Activated T-cell treated with anti-CD3 and anti-CD28 coated beads, Interleukin-2, amount 50 U/mL, for 24 hours (primary cell): ENCODE measurements at regions not wholly inside any gene's neighbourhood (a gene's known extent, or its start where the extent isn't known, plus 50 kb on each side); places are given as distances from the start of the nearest gene placed in this dataset.
"Not testable (repeated sequence)": the region's sequence is repeated elsewhere in the genome, so short reads cannot be mapped to it uniquely, and the experiment has no call there.

ENCODE experiments used
- DNase-seq: peaks from one replicate; pipeline ENCODE4 v3.0.0-alpha.2; 2020
- H3K27ac Mint-ChIP-seq: 2 replicates; pipeline ENCODE4 v1.8.0; 2020; ENCODE audit warnings: mild to moderate bottlenecking, mixed read lengths
- H3K27me3 Mint-ChIP-seq: 2 replicates; pipeline ENCODE4 v1.8.0; 2020; ENCODE audit warnings: mixed read lengths
- H3K36me3 Mint-ChIP-seq: 2 replicates; pipeline ENCODE4 v1.8.0; 2020; ENCODE audit warnings: low read depth, mixed read lengths
- H3K4me1 Mint-ChIP-seq: 2 replicates; pipeline ENCODE4 v1.8.0; 2020; ENCODE audit warnings: low read depth, mixed read lengths
- H3K4me3 Mint-ChIP-seq: 2 replicates; pipeline ENCODE4 v1.8.0; 2020; ENCODE audit warnings: mild to moderate bottlenecking, moderate library complexity, mixed read lengths
- H3K9me3 Mint-ChIP-seq: 2 replicates; pipeline ENCODE4 v1.8.0; 2020; ENCODE audit warnings: mixed read lengths

GRCh38 chr5:112472614-112473013, 53.5 kb upstream of the EPB41L4A start:
- peaks cover 11% of the 10 kb centered on the region for H3K27me3 Mint-ChIP-seq
- H3K27ac Mint-ChIP-seq: no peak overlapping the region
- no peak overlapping the region for H3K4me3 Mint-ChIP-seq
- H3K4me1 Mint-ChIP-seq: no peaks in the 10 kb centered on the region
- no peak for DNase-seq
- no peaks in the 10 kb centered on the region for H3K36me3 Mint-ChIP-seq
- no peaks in the 10 kb centered on the region for H3K9me3 Mint-ChIP-seq

DNA sequence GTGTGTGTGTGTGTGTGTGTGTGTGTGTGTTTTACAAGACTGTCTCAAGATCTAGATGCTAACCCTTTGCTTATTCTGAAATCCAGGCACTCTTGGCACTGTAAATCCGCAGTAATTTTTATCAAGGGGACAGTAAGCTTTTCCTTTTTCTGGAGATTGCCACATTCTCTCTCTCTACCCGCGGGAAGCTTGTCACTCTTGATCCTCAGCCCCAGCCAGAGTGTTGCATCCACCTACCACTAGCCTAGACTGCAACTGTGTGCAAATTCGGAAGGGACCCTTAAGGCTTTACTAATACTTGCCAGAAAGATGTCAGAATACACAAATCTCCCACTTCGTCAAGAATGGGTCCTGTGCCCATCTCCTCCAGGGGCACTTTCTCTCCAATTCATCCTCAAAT, 54.9 kb upstream of the EPB41L4A start:
- Mint-ChIP-seq H3K27me3 (peaks cover 14% of the 10 kb centered on the region), H3K36me3 (no peaks in the 10 kb centered on the region), H3K9me3 (no peaks in the 10 kb centered on the region), H3K27ac (no peak overlapping the region), H3K4me3 (no peak overlapping the region), H3K4me1 (no peaks in the 10 kb centered on the region)
- DNase-seq: no peak

GRCh38 chr5:112475747-112476365, 56.8 kb upstream of the EPB41L4A start:
- no peaks in the 10 kb centered on the region for H3K4me1 Mint-ChIP-seq
- H3K9me3 Mint-ChIP-seq: no peaks in the 10 kb centered on the region
- H3K27me3 Mint-ChIP-seq: peaks cover 19% of the 10 kb centered on the region
- DNase-seq: no peak
- H3K36me3 Mint-ChIP-seq: no peaks in the 10 kb centered on the region
- no peak overlapping the region for H3K4me3 Mint-ChIP-seq
- H3K27ac Mint-ChIP-seq: no peak overlapping the region

DNA sequence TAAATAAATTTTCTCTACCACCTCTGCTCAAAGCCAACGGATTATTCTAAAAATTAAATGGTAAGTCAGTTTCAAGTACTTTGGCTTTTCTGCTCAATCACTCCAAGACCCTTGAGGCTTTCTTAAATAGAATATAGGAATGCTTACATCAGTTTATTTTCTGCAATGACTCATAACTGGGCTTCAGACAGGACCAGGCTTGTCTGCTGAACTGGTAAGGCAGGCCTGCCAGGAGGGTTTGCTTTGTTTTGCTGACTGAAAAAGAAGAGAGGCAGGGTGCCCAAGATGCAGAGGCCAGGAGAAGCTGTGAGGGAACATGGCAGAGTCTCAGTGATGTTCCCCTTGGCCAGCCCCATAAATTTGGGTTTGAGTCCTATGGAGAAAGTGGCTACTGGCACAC, 60.3 kb upstream of the EPB41L4A start:
- peaks cover 4% of the 10 kb centered on the region for H3K9me3 Mint-ChIP-seq
- no peak overlapping the region for H3K27ac Mint-ChIP-seq
- peaks cover 17% of the 10 kb centered on the region for H3K27me3 Mint-ChIP-seq
- no peaks in the 10 kb centered on the region for H3K36me3 Mint-ChIP-seq
- no peak overlapping the region for H3K4me3 Mint-ChIP-seq
- H3K4me1 Mint-ChIP-seq: no peaks in the 10 kb centered on the region
- DNase-seq: no peak

DNA sequence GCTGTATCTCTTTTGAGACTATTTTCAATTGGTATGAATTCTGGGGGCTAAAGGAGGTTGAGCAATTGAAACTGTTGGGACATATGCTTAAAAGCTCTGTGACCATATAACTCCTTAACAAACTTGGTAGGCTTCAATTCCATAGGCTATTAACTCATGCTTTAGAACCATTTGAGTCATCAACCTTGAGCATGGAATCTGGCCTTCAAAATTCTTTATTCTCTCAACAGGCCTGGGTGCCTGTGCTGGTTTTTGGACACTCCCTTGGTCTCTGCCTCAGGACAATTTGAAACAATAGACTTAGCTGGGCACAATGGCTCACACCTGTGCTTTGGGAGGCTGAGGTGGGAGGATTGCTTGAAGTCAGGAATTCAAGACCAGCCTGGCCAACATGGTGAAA, 61.4 kb upstream of the EPB41L4A start:
- Mint-ChIP-seq H3K27me3 (peaks cover 19% of the 10 kb centered on the region), H3K36me3 (no peaks in the 10 kb centered on the region), H3K4me3 (no peak overlapping the region), H3K9me3 (peaks cover 4% of the 10 kb centered on the region), H3K4me1 (no peaks in the 10 kb centered on the region), H3K27ac (no peak overlapping the region)
- DNase-seq: no peak

- H3K4me3 Mint-ChIP-seq: no peak overlapping the region
- peaks cover 4% of the 10 kb centered on the region for H3K9me3 Mint-ChIP-seq
- H3K36me3 Mint-ChIP-seq: no peaks in the 10 kb centered on the region
- H3K4me1 Mint-ChIP-seq: no peaks in the 10 kb centered on the region
- DNase-seq: no peak
- H3K27ac Mint-ChIP-seq: no peak overlapping the region
- peaks cover 20% of the 10 kb centered on the region for H3K27me3 Mint-ChIP-seq
Observed at GRCh38 chr5:112483704-112484103, 64.6 kb upstream of the EPB41L4A start.

DNA sequence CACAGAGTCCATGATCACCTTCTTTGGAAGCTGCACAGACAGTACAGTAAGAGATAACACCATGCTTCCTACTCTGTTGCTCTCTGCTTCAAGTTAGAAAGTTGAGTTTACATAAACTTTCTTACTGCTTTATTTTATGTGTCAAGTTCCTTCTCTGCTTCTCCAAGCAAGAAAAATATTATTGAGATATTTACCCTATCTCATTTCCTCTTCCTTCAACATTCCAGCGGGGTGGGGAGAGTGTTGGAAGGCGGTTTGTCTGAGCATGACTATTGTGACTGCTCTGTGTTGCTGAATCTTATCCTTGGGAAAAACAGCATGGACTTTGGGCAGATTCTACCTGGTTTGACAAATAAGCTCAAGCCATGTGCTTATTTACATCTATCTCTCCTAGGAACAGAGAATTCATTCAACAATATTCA, 66.9 kb upstream of the EPB41L4A start:
- no peak overlapping the region for H3K4me3 Mint-ChIP-seq
- H3K27me3 Mint-ChIP-seq: peaks cover 26% of the 10 kb centered on the region
- H3K4me1 Mint-ChIP-seq: no peaks in the 10 kb centered on the region
- no peak overlapping the region for H3K27ac Mint-ChIP-seq
- DNase-seq: no peak
- no peaks in the 10 kb centered on the region for H3K36me3 Mint-ChIP-seq
- peaks cover 4% of the 10 kb centered on the region for H3K9me3 Mint-ChIP-seq

GRCh38 chr5:112491257-112491656, 72.2 kb upstream of the EPB41L4A start:
- H3K27ac Mint-ChIP-seq: no peak overlapping the region
- no peaks in the 10 kb centered on the region for H3K4me1 Mint-ChIP-seq
- no peak for DNase-seq
- no peaks in the 10 kb centered on the region for H3K9me3 Mint-ChIP-seq
- no peak overlapping the region for H3K4me3 Mint-ChIP-seq
- H3K36me3 Mint-ChIP-seq: no peaks in the 10 kb centered on the region
- H3K27me3 Mint-ChIP-seq: peaks cover 41% of the 10 kb centered on the region

DNA sequence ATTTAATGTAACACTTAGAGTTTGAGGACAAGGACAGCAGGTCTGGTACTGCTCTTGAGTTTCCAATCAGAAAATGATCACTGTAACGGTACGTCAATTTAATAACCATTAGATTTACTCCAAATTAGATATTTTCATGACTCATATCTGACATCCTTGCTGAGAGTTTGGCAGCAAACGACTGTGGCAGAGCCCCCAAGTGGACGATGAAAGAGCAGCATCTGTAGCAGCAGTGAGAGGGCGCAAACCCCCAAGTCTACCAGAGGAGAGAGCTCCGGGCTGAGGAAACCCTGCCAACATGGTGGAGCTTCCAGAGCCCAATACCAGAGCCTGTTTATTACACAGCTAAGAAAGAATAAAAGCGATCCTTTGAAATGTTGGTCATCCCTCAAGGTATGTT, 73.2 kb upstream of the EPB41L4A start:
- no peaks in the 10 kb centered on the region for H3K9me3 Mint-ChIP-seq

DNA sequence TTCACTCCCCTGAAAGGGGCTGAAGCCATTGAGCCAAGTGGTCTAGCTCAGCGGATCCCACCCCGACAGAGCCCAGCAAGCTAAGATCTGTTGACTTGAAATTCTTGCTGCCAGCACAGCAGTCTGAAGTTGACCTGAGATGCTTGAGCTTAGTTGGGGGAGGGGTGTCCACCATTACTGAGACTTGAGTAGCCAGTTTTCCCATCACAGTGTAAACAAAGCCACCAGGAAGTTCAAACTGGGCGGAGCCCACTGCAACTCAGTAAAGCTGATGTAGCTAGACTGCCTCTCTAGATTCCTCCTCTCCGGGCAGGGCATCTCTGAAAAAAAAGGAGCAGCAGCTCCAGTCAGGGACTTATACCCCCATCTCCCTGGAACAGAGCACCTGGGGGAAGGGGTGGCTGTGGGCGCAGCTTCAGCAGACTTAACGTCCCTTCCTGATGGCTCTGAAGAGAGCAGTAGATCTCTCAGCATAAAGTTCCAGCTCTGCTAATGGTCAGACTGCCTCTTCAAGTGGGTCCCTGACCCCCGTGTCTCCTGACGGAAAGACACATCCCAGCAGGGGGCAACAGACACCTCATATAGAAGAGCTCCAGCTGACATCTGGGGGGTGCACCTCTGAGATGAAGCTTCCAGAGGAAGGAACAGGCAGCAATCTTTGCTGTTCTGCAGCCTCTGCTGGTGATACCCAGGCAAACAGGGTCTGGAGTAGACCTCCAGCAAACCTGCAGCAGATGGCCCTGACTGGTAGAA, 84.8 kb upstream of the EPB41L4A start:
- not testable (repeated sequence) for H3K36me3 Mint-ChIP-seq, H3K4me3 Mint-ChIP-seq, H3K27ac Mint-ChIP-seq, DNase-seq, H3K4me1 Mint-ChIP-seq
- Mint-ChIP-seq H3K27me3 (peaks cover 35% of the 10 kb centered on the region), H3K9me3 (peaks cover 10% of the 10 kb centered on the region)

More for the DNA sequence above, 73.2 kb upstream of the EPB41L4A start:
- DNase-seq: peak; percentile 36
- Mint-ChIP-seq H3K27me3 (peaks cover 50% of the 10 kb centered on the region), H3K27ac (no peak overlapping the region), H3K4me1 (no peaks in the 10 kb centered on the region), H3K36me3 (no peaks in the 10 kb centered on the region), H3K4me3 (no peak overlapping the region)

DNA sequence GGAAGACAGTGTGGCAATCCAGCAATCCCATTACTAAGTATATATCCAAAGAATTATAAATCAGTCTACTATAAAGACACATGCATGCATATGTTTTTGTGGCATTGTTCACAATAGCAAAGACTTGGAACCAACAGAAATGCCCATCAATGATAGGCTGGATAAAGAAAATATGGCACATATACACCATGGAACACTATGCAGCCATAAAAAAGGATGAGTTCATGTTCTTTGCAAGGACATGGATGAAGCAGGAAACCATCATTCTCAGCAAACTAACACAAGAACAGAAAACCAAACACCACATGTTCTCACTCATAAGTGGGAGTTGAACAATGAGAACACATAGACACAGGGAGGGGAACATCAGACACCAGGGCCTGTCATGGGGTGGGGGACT, 90.0 kb upstream of the EPB41L4A start:
- DNase-seq: not testable (repeated sequence)

DNA sequence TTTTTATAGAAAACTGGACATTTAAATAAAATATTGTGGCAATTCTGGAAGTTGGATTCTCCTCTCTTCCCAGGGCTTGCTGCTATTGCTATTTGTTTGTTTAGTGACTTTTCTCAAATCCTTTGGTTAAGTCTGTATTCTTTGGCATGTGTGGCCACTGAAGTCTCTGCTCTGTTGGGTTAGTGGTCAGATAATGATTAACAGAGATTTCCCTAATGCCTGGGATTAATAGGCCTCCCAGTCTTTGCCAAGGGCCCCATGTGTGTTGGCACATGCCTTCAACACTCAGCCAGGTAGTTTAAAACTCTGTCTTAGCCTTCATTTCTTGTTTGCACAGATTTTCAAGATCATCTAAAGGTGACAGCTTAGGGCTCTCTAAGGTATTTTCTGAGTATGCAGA, 92.8 kb upstream of the EPB41L4A start:
- no peaks in the 10 kb centered on the region for H3K36me3 Mint-ChIP-seq
- no peaks in the 10 kb centered on the region for H3K4me1 Mint-ChIP-seq
- no peaks in the 10 kb centered on the region for H3K9me3 Mint-ChIP-seq
- H3K4me3 Mint-ChIP-seq: no peak overlapping the region
- DNase-seq: no peak
- no peaks in the 10 kb centered on the region for H3K27me3 Mint-ChIP-seq
- no peak overlapping the region for H3K27ac Mint-ChIP-seq

More for the DNA sequence above, 90.0 kb upstream of the EPB41L4A start:
- H3K27ac Mint-ChIP-seq, H3K4me1 Mint-ChIP-seq, H3K4me3 Mint-ChIP-seq, H3K36me3 Mint-ChIP-seq: not testable (repeated sequence)
- Mint-ChIP-seq H3K27me3 (peaks cover 12% of the 10 kb centered on the region), H3K9me3 (peaks cover 10% of the 10 kb centered on the region)

GRCh38 chr5:112512901-112513300, 93.8 kb upstream of the EPB41L4A start:
- DNase-seq: no peak
- Mint-ChIP-seq H3K4me1 (no peaks in the 10 kb centered on the region), H3K36me3 (no peaks in the 10 kb centered on the region), H3K4me3 (no peak overlapping the region), H3K27ac (no peak overlapping the region), H3K9me3 (peaks cover under 1% of the 10 kb centered on the region), H3K27me3 (peaks cover 3% of the 10 kb centered on the region)

- H3K27me3 Mint-ChIP-seq: peaks cover 3% of the 10 kb centered on the region
- H3K4me3 Mint-ChIP-seq: no peak overlapping the region
- H3K9me3 Mint-ChIP-seq: peaks cover 3% of the 10 kb centered on the region
- no peaks in the 10 kb centered on the region for H3K4me1 Mint-ChIP-seq
- H3K27ac Mint-ChIP-seq: no peak overlapping the region
- no peaks in the 10 kb centered on the region for H3K36me3 Mint-ChIP-seq
- DNase-seq: no peak
Observed at GRCh38 chr5:112514111-112514510, 95.0 kb upstream of the EPB41L4A start.

DNA sequence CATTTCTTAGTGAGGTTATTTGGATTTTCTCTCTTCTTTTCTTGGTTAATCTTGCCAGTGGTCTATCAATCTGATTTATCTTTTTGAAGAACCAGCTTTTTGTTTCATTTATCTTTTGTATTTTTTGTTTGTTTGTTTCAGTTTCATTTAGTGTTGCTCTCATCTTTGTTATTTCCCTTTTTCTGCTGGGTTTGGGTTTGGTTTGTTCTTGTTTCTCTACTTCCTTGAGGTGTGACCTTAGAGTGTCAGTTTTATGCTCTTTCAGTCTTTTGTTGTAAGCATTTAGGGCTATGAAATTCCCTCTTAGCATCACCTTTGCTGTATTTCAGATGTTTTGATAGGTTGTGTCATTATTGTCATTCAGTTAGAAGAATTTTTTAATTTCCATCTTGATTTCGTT, 101.4 kb upstream of the EPB41L4A start:
- H3K4me1 Mint-ChIP-seq: not testable (repeated sequence)

More for the DNA sequence above, 101.4 kb upstream of the EPB41L4A start:
- peaks cover 36% of the 10 kb centered on the region for H3K27me3 Mint-ChIP-seq
- not testable (repeated sequence) for H3K27ac Mint-ChIP-seq, DNase-seq, H3K36me3 Mint-ChIP-seq, H3K4me3 Mint-ChIP-seq, H3K9me3 Mint-ChIP-seq
